OCI-LY3 (cell line): ENCODE measurements at regions not wholly inside any gene's neighbourhood (a gene's known extent, or its start where the extent isn't known, plus 50 kb on each side); places are given as distances from the start of the nearest gene placed in this dataset.

Experiments
- CTCF ChIP-seq: fragments of 200-600, 300-600 bp; sonication (generic); IDR thresholded peaks from 2 replicates; pipeline ENCODE4 v1.5.1; 2014; ENCODE audit warnings: antibody characterized with exemption, low read length, low read depth
- EZH2phosphoT487 ChIP-seq: fragments of 200-600 bp; shearing (Covaris generic); IDR thresholded peaks from 2 replicates; pipeline ENCODE4 v1.6.1; 2018; ENCODE audit warnings: antibody characterized with exemption, mixed run types, low read depth

DNA sequence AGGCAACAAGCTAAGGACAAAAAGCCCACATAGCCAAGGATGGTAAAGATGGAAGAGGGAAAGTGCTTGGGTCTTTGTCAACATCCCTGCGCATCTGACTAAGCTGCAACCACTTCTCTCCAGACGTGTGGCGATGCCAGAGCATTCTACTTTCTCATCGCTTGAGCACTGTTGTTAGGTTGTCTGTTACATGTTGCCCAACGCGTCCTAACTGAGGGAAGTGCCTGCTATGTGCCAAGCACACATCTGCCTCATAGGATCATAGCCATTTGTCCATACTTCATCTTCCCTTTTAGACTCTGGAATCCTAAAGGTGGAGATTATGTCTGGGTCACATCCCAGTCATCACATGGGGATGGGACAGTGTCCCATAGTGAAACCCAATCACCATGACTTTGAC, 464.9 kb downstream of the MATN1 start:
- TF ChIP-seq CTCF (no peak), EZH2phosphoT487 (no peak)
